Stimulated activated CD4-positive, alpha-beta T cell treated with anti-CD3 and anti-CD28 coated beads, Interleukin-4, amount 100 ng/mL, for 48 hours (primary cell): ENCODE measurements at regions not wholly inside any gene's neighbourhood (a gene's known extent, or its start where the extent isn't known, plus 50 kb on each side); places are given as distances from the start of the nearest gene placed in this dataset.
"Not testable (repeated sequence)": the region's sequence is repeated elsewhere in the genome, so short reads cannot be mapped to it uniquely, and the experiment has no call there.

Source experiments
- DNase-seq, 2 donors: peaks; one replicate each; pipeline ENCODE4 v3.0.0-alpha.2; 2020; ENCODE audit warnings: low read depth in 2 of 2

GRCh38 chr2:200102971-200103370 is 147.6 kb downstream of the MAIP1 start:
- no peak for DNase-seq

- no peak for DNase-seq
Observed at GRCh38 chr2:200104015-200104414, 148.6 kb downstream of the MAIP1 start.

- no peak for DNase-seq
Observed at GRCh38 chr2:200107514-200108217, 152.3 kb downstream of the MAIP1 start.

DNA sequence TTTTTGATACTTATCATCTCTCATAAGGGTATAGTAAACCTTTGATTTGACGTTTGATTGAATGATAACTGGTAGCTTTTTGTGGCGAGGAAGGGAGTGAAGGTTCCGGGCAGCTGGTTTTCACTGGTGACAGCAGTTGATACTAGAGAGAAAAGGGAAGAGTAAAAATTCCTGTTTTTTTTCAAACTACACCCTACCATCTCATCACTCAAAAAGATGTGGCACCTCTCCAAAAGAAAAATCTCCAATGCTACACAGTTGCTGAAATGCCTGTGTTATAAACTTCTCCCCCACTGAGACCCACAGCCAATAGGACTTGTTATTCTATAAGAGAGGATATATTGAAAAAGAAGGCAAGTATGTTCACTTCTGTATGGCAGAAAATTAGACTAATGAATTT is 154.0 kb downstream of the MAIP1 start:
- DNase-seq: no peak

DNA sequence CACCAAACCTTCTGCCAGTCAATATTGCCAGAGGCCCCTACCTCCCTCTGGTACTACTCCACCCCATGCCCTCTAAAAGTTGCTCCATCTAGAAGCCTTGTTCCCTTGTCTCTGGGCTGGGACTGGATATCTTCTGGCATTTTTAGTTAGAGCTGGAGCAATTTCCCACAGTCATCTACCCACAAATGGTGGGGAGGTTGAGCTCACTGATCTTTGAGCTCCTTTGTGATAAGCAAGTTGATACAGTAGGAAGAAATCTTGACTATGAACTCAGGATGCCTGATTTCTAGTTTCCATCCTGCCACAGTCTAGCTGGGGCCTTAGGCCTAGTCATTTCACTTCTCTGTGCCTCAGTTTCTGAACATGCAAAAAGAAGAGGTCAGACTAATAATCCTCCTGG is 155.0 kb downstream of the MAIP1 start:
- DNase-seq: no peak

- not testable (repeated sequence) for DNase-seq
Observed at GRCh38 chr2:200113016-200113799, 157.8 kb downstream of the MAIP1 start.

- no peak for DNase-seq
Observed at GRCh38 chr2:200119236-200119635, 163.9 kb downstream of the MAIP1 start.

DNA sequence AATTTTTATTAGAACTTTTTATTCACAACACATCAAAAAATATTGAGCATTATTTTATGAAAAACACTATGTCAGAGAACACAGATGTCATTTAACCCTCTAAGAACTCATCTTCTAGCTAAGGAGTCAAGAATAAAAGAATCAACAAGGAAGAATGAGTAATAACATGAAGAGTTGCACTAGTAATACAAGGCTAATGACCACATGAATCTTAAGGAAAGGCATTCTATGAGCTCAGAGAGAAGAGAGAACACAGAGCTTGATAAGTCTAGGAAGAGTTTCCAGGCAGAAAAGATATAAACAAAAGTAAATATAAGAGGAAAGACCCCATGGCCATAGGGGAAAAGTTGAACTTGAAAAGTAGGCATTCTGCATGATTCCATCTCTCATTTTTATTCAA is 166.5 kb downstream of the MAIP1 start:
- DNase-seq: no peak

DNA sequence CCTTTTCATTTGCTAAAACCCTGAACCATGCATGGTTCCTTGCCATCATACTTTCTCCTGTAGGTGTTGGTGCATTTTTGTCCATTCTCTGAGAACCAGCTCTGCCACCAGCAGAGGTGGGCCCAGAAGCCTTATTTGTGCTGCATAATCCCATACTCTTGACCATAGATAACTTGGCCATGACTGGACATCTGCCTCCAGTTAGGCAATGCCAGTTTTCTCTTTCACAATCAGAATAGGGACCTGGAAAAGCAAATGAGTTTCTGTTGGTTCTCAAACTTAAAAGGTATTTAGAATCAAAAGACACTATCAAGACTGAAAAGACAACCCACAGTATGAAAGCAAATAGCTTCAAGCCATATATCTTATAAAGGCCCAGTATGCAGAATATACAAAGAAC is 167.3 kb downstream of the MAIP1 start:
- no peak for DNase-seq

- not testable (repeated sequence) for DNase-seq
Observed at GRCh38 chr2:200124665-200125368, 169.4 kb downstream of the MAIP1 start.

- DNase-seq: no peak
Observed at GRCh38 chr2:200125444-200126284, 170.3 kb downstream of the MAIP1 start.

GRCh38 chr2:200126285-200126670 is 170.9 kb downstream of the MAIP1 start:
- DNase-seq: not testable (repeated sequence)

GRCh38 chr2:200126680-200127079 is 171.3 kb downstream of the MAIP1 start:
- not testable (repeated sequence) for DNase-seq

DNA sequence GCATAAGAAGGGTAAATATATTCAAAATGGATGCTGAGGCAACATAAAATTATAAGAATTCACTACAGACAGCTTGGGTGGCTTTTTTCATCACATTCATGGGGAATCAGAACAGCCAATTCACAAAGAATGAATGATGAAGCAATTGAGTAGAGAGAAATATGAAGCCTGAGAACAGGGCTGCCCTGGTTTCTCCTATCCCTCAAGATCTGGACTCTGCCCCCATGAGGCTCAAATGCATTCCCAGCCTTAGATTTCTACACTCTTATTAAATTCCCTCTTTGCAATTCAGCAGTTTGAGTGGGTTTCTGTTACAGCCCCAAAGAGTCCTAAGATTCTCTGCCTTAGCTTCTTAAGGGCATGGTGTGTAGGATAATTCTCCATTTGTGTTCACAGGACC is 172.5 kb downstream of the MAIP1 start:
- no peak for DNase-seq

GRCh38 chr2:200128296-200128695 is 172.9 kb downstream of the MAIP1 start:
- DNase-seq: no peak

DNA sequence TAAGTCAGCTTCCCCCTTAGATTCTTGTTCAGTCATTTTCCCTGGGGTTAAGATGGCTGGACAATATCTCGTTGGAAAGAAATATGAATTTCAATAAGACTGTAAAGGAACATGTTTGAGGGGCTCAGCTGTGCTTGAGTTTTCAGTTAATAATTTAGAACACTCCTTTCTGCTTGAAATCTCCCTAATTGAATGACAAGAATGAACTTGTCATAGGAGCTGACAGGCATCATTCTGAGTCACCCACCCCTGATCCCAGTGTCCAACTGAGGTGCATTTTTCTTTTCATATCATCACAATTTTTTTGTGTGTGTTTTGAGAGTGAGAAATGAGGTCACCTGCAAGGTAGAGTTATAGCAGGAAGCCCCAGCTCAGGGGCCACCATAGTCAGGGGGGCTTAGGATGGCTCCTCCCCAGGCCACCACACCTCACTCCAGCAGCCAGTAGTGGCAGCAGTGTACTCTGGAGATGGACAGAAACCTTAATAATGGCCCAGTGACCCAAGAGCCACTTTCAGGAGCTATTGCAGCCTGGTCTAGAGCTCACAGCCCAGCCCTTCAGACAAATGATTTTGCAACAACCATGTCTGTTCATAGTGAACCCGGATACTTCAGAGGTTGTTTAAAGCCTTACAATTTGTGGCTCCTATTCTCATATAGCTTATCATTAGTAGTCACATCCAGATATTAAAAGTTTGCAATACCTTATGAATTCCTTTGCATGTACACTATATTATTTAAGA is 174.5 kb downstream of the MAIP1 start:
- DNase-seq: no peak

DNA sequence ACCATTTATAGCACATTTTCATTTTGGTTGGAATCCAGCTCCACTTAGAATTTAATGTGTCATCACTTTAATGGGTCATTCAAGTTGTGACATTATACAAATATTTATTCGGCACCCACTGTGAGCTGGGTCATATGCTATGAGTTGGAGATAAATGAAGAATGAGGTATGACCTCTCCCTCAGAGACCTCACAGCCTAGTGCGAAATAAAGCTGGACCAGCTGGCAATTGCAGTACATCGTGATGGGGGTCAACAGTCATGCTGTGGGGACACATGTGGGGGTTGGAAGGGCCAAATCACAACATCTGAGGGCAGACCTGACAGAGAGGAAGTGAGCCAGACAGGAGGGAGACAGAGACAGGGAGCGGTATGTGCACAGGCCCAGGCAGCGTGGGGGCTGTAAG is 175.4 kb downstream of the MAIP1 start:
- DNase-seq: no peak

DNA sequence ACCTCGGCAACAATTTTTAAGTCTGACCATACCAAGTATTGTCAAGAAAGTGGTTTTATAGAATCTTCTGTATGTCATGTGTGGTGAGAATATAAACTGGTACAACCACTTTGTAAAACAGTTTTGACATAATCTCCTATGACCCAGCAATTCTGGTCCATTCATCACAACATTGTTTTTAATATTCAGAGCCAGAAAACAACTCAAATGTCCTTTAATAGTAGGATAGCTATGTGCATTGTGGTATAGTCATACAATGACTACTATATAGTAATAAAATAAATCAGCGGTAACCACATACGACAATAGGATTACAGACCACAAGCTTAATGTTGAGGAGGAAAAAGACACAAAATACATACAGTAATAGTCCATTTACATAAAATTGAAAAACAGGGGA is 175.2 kb upstream of the SPATS2L start:
- no peak for DNase-seq

GRCh38 chr2:200135082-200135481 is 171.4 kb upstream of the SPATS2L start:
- DNase-seq: no peak

GRCh38 chr2:200136655-200137054 is 169.8 kb upstream of the SPATS2L start:
- no peak for DNase-seq

DNA sequence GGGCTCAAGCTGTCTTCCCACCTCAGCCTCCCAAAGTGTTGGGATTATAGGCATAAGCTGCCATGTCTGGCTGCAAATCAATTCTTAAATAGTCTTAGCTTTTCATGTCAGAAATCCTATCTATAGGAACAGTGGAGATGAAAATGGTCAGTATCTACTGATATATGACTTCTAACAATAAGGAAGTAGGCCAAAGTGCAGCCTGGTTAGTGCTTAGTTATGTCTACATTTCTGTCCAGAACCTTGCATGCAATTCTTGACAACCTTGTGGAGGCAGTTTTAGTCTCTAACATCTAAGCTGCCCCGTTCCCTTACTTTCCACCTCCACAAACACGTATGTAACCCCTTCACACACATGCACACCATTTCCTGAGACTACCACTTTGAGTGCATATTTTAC is 169.2 kb upstream of the SPATS2L start:
- DNase-seq: no peak
